ENCODE measurements at regions not wholly inside any gene's neighbourhood (a gene's known extent, or its start where the extent isn't known, plus 50 kb on each side); places are given as distances from the start of the nearest gene placed in this dataset.

GRCh38 chr19:30131246-30131645 lies 189.2 kb downstream of the URI1 start:
- CTCF ChIA-PET: no interaction called here
- ATAC-seq (no peak), DNase-seq (ENCODE audit: low read depth, low spot score) (no peak)
- no peak overlapping the region for H2AFZ ChIP-seq (ENCODE audit: low read depth, low read length, poor library complexity, severe bottlenecking)
- no peaks in the 10 kb centered on the region for H3K27me3 ChIP-seq (ENCODE audit: insufficient read depth, low read length)
- no peak for TF ChIP-seq CEBPB (IDR thresholded peaks at IDR 0.05; ENCODE audit: low read depth)
- TF ChIP-seq CTCF (IDR thresholded peaks at IDR 0.05 in 2 of 3, conservative IDR thresholded peaks at IDR 0.05 in 1 of 3; ENCODE audit: borderline replicate concordance in 1 of 3, insufficient read depth in 1 of 3, low read depth in 2 of 3, low read length in 2 of 3): no peak
- no peak for TF ChIP-seq MAX (IDR thresholded peaks at IDR 0.05)
- no peak for TF ChIP-seq SP1 (IDR thresholded peaks at IDR 0.05; ENCODE audit: low read depth)
- no peak for TF ChIP-seq ZFX (IDR thresholded peaks at IDR 0.05)
- TF ChIP-seq ZBTB33 (IDR thresholded peaks at IDR 0.05; ENCODE audit: extremely low read depth, insufficient replicate concordance, low read length): no peak
- TF ChIP-seq REST (IDR thresholded peaks at IDR 0.05; ENCODE audit: low read depth): no peak
- no peak for TF ChIP-seq SRF (IDR thresholded peaks at IDR 0.05; ENCODE audit: low read depth)
- H3K9me3 ChIP-seq (ENCODE audit: control insufficient read depth in 1 of 2, insufficient read depth in 1 of 2, low read depth in 1 of 2, low read length in 2 of 2): no peaks in the 10 kb centered on the region
- no peak overlapping the region for H3K9ac ChIP-seq (ENCODE audit: low read length)
- H3K4me1 ChIP-seq (ENCODE audit: control insufficient read depth in 1 of 2, insufficient read depth in 2 of 2, low read length in 2 of 2): no peaks in the 10 kb centered on the region
- no TSS peak for BruUV-seq (replicated peaks)
- POLR2A ChIA-PET: no interaction called here
- no peak overlapping the region for H3K4me3 ChIP-seq (replicated peaks in 1 of 2; ENCODE audit: low read depth in 1 of 2, low read length in 2 of 2)
- no peak overlapping the region for H3K4me2 ChIP-seq (ENCODE audit: low read length)
- intact Hi-C loops (cut with micrococcal nuclease): no loop called here
- H3K9me2 ChIP-seq (ENCODE audit: insufficient read depth): no peaks in the 10 kb centered on the region
- H4K20me1 ChIP-seq (ENCODE audit: insufficient read depth): no peaks in the 10 kb centered on the region
- no peaks in the 10 kb centered on the region for H3K79me2 ChIP-seq (ENCODE audit: insufficient read depth, low read length)
- RAD21 ChIA-PET (ENCODE audit: low non-redundant PET in 1 of 2, low total read pairs in 2 of 2, uncharacterized antibody in 2 of 2, unreplicated experiment in 2 of 2): no interaction called here
- H3K27ac ChIP-seq (ENCODE audit: low read depth, low read length): no peak overlapping the region
- no peaks in the 10 kb centered on the region for H3K36me3 ChIP-seq (ENCODE audit: control insufficient read depth in 1 of 2, insufficient read depth in 2 of 2, low read length in 2 of 2)
